ENCODE measurements at regions not wholly inside any gene's neighbourhood (a gene's known extent, or its start where the extent isn't known, plus 50 kb on each side); places are given as distances from the start of the nearest gene placed in this dataset.

GRCh38 chr5:67957374-67957773 lies 258.2 kb upstream of the PIK3R1 start:
- Histone ChIP-seq H3K4me1 (peaks cover 0 to 10% (median 4%) of the 10 kb centered on the region in 4 donors), H3K9me3 (no peaks in the 10 kb centered on the region), H3K4me3 (no peak overlapping the region), H3K36me3 (no peaks in the 10 kb centered on the region), H3K27me3 (no peaks in the 10 kb centered on the region), H3K27ac (no peak overlapping the region)
- DNase-seq (ENCODE audit: low spot score in 2 of 2) = no peak
- TF ChIP-seq EP300 (IDR thresholded peaks at IDR 0.05) (no peak), CTCF (IDR thresholded peaks at IDR 0.05) (no peak), POLR2A (IDR thresholded peaks at IDR 0.05) (no peak)
- WGBS, 2 donors = 64 to 69% methylated on average over 5 to 6 of the region's 6 CpGs

- no peaks in the 10 kb centered on the region for H3K27me3 ChIP-seq
- H3K9me3 ChIP-seq = no peaks in the 10 kb centered on the region
- no peak for TF ChIP-seq CTCF (IDR thresholded peaks at IDR 0.05)
- TF ChIP-seq POLR2A (IDR thresholded peaks at IDR 0.05) = no peak
- no peak for TF ChIP-seq EP300 (IDR thresholded peaks at IDR 0.05)
- WGBS, 2 donors = 40% methylated on average over 2 of the region's 2 CpGs
- no peaks in the 10 kb centered on the region for H3K36me3 ChIP-seq
- H3K27ac ChIP-seq = no peak overlapping the region
- H3K4me3 ChIP-seq = no peak overlapping the region
- no peak for DNase-seq (ENCODE audit: low spot score in 2 of 2)
- H3K4me1 ChIP-seq = peaks cover 0 to 10% (median 0%) of the 10 kb centered on the region in 4 donors
Measured at GRCh38 chr5:67954351-67954750, 261.2 kb upstream of the PIK3R1 start.

- DNase-seq (ENCODE audit: low spot score in 2 of 2) = no peak
- Histone ChIP-seq H3K36me3 (no peaks in the 10 kb centered on the region), H3K27ac (no peak overlapping the region), H3K4me1 (no peaks in the 10 kb centered on the region), H3K9me3 (no peaks in the 10 kb centered on the region), H3K27me3 (no peaks in the 10 kb centered on the region), H3K4me3 (no peak overlapping the region)
- 82 to 90% methylated on average over 7 of the region's 7 CpGs for WGBS, 2 donors
- no peak for TF ChIP-seq CTCF (IDR thresholded peaks at IDR 0.05)
- no peak for TF ChIP-seq EP300 (IDR thresholded peaks at IDR 0.05)
- TF ChIP-seq POLR2A (IDR thresholded peaks at IDR 0.05) = no peak
Measured at GRCh38 chr5:67942421-67942820, 273.1 kb upstream of the PIK3R1 start.

- Histone ChIP-seq H3K4me1 (no peaks in the 10 kb centered on the region), H3K4me3 (no peak overlapping the region), H3K36me3 (no peaks in the 10 kb centered on the region), H3K9me3 (no peaks in the 10 kb centered on the region), H3K27me3 (no peaks in the 10 kb centered on the region), H3K27ac (no peak overlapping the region)
- TF ChIP-seq EP300 (IDR thresholded peaks at IDR 0.05) (no peak), POLR2A (IDR thresholded peaks at IDR 0.05) (no peak), CTCF (IDR thresholded peaks at IDR 0.05) (no peak)
- no peak for DNase-seq (ENCODE audit: low spot score in 2 of 2)
- 44 to 47% methylated on average over 5 of the region's 5 CpGs for WGBS, 2 donors
Measured at GRCh38 chr5:67941614-67942401, 273.7 kb upstream of the PIK3R1 start.

- H3K4me3 ChIP-seq = no peak overlapping the region
- no peaks in the 10 kb centered on the region for H3K27me3 ChIP-seq
- no peak for DNase-seq (ENCODE audit: low spot score in 2 of 2)
- H3K9me3 ChIP-seq = peaks cover 0 to 6% (median 0%) of the 10 kb centered on the region in 4 donors
- no peak for TF ChIP-seq POLR2A (IDR thresholded peaks at IDR 0.05)
- no peak for TF ChIP-seq CTCF (IDR thresholded peaks at IDR 0.05)
- peak in 1 of 2 donors; percentile 66 for TF ChIP-seq EP300 (IDR thresholded peaks at IDR 0.05)
- peaks cover 0 to 16% (median 3%) of the 10 kb centered on the region in 4 donors for H3K4me1 ChIP-seq
- H3K36me3 ChIP-seq = no peaks in the 10 kb centered on the region
- WGBS, 2 donors = 51 to 61% methylated on average over 4 of the region's 4 CpGs
- no peak overlapping the region for H3K27ac ChIP-seq
Measured at GRCh38 chr5:67935908-67936566, 279.5 kb upstream of the PIK3R1 start.

All from tibial nerve (tissue), 4 donors.